ENCODE measurements at regions not wholly inside any gene's neighbourhood (a gene's known extent, or its start where the extent isn't known, plus 50 kb on each side); places are given as distances from the start of the nearest gene placed in this dataset.

DNA sequence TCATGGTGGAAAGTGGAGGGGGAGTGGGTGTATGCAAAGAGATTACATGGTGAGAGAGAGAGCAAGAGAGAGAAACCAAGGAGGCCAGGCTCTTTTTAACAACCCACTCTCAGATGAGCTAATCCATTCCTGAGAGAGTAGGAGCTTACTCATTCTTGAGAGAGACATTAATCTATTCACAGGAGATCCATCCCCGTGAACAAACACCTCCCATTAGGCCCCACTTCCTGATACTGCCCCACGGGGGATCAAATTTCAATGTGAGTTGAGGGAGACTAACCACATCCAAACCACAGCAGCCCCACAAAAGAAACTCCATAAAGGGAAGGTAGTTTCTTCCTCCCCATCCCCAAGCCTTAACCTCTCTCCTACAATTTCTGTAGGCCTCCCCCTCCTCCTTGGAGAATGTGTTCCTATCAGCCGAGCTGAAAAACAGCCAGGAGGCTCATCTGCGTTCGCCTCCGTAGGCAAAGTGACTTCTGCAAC is 450.0 kb downstream of the NPIPA7 start:
- TF ChIP-seq CTCF (IDR thresholded peaks at IDR 0.05 in 4 of 5, conservative IDR thresholded peaks at IDR 0.05 in 1 of 5) (no peak), POLR2A (IDR thresholded peaks at IDR 0.05) (no peak)

All from gastrocnemius medialis (tissue), 4 donors.